HG02884 (cell line): ENCODE measurements at regions not wholly inside any gene's neighbourhood (a gene's known extent, or its start where the extent isn't known, plus 50 kb on each side); places are given as distances from the start of the nearest gene placed in this dataset.

Experiments
- ATAC-seq: cut with Tn5 transposase; IDR thresholded peaks from one replicate; pipeline ENCODE4 v1.9.1; 2021; ENCODE audit warnings: mild to moderate bottlenecking, moderate library complexity; ENCODE audit not compliant: unreplicated experiment

- no peak for ATAC-seq
These were observed 113.1 kb upstream of the ZNF217 start for GRCh38 chr20:53706466-53707370.

DNA sequence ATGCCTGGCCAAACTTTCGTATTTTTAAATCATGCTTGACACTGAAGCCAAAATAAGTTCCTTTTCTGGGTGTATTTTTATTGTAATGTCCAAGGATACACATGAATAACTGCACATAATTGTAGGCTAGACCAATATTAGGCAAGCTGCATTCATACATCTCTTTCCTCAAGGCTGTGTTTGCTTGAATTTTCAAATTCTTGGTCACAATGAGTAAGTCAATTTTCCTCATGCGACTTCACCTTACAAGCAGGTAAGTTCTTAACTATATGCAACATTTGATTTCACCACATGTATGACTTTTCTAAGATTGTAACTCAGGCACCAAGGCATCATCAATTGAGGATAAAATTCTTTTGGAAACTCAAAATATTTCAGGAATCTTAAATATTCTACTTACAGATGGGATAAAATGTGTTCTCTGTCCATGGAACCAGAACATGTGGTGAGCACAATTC lies 112.4 kb upstream of the ZNF217 start:
- ATAC-seq = no peak

- ATAC-seq = no peak
These were observed 109.0 kb upstream of the ZNF217 start for GRCh38 chr20:53702617-53703016.

- no peak for ATAC-seq
These were observed 106.3 kb upstream of the ZNF217 start for GRCh38 chr20:53699906-53700305.

- no peak for ATAC-seq
These were observed 105.5 kb upstream of the ZNF217 start for GRCh38 chr20:53699085-53699674.

DNA sequence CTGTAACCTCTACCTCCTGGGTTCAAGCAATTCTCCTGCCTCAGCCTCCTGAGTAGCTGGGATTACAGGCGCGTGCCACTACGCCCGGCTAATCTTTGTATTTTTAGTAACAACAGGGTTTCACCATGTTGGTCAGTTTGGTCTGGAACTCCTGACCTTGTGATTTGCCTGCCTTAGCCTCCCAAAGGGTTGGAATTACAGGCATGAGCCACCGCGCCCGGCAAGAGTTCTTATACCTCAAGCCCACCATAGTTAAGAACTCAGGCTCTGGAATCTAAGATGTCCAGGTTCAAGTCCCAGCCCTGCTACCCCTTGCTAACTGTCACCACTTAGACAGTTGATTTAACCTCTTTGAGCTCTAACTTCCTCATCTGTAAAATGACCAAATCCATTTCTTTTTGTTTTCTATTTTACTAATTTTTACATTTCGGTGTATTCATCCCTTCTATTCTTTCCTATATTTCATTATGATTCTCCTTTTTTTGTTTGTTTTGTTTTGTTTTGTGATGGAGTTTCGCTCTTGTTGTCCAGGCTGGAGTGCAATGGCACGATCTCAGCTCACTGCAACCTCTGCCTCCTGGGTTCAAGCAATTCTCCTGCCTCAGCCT lies 104.8 kb upstream of the ZNF217 start:
- no peak for ATAC-seq

DNA sequence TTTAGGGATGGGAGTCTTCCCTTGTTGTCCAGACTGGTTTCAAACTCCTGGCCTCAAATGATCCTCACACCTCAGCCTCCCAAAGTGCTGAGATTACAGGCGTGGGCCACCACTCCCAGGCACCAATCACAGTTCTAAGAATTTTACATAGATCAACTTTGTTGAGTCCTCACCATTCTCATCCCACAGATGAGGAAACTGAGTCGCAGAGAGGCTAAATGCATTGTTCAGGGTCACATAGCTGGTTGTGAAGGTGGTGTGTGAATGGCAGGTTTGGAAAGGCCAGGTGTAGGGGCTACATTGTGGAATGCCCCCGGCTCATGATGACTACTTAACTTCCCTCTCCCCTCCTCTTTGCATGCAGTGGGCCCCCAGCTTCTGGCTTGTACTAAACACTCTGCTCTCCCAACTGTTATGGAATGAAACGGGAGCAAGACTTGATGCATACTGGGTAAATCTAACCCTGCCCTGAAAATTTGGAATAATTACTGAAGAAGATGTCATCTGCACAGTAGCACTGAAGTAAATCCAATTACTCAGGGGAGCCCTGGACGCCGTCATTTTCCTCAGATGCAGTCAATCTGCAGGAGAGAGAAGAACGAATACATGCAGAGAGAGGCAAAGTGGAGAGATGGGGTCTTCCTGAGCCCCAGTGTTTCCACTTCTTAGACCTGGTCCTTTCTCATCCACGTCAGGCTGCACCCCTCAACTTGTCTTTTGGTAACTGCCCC lies 102.3 kb upstream of the ZNF217 start:
- ATAC-seq = no peak

GRCh38 chr20:53693262-53693871 lies 99.7 kb upstream of the ZNF217 start:
- ATAC-seq = no peak

DNA sequence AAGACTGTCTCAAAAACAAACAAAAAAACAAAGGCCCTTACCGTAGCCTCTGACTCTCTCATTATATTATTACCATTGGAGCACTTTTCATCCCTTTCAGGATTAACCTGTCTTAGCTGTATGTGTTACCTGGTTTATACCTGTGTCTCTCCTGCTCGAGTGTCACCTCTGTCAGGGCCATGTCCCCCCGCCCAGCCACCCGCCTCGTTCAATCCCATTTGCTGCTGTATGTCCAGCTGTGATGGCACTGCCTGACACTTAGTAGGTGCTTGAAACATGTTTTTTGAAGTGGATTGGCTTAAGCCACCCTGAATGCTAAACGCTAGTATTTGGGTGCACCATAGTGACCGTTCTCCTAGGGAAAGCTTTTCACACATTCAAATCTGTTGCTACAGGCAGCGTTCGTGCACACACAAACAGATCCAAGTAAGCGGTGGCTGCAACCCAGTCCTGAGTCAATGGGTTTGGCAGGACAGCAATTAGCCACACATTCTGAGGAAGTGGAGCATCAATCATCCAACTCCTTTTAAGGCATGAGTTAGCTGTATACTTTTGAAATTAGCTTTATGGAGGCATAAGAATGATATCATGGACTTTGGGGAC lies 98.9 kb upstream of the ZNF217 start:
- ATAC-seq = no peak

GRCh38 chr20:53691811-53692192 lies 98.2 kb upstream of the ZNF217 start:
- no peak for ATAC-seq

DNA sequence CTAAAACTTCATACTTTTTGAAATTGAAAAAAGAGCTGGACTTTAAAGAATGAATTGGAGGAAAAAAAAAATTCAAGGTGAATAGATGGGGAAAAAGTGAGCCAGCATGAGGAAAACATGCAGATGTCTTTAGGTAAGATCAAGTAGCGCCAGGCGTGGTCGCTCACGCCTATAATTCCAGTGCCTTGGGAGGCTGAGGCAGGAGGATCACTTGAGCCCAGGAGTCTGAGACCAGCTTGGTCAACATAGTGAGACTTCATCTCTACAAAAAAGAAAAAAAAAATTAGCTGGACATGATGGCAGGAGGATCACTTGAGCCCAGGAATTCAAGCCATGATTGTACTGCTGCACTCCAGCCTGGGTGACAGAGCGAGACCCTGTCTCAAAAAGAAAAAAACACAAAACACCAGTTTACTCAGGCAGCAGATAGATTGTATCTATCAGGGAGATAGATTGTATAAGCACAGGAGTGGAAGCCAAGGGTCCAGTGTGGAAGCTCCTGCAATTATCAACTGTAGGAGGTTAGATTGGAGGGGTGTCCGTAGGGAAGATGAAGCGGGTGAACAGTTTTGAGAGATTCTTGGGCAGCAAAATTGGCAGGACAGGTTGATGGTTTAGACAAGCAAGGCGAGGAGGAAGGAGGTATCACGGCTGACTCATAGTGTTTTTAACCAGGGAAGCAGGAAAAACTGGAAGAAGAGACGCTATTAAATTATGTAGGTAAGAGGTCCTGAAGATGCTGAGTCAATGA lies 97.6 kb upstream of the ZNF217 start:
- no peak for ATAC-seq

DNA sequence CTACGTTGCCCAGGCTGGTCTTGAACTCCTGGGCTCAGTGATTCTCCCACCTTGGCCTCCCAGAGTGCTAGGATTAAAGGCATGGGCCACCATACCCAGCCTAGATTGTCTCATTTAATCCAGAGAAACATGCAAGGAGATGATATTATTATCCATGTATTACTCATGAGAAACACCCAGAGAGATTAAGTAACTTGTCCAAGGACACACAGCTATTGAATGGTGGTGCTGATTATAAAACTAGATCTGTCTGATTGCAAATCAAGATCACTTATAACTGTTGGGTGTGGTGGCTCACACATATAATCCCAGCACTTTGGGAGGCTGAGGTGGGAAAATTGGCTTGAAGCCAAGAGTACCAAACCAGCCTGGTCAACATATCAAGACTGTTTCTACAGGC lies 94.4 kb upstream of the ZNF217 start:
- ATAC-seq = no peak

- no peak for ATAC-seq
These were observed 91.5 kb upstream of the ZNF217 start for GRCh38 chr20:53685070-53685595.

GRCh38 chr20:53683506-53683905 lies 89.9 kb upstream of the ZNF217 start:
- ATAC-seq = no peak

- ATAC-seq = no peak
These were observed 87.9 kb upstream of the ZNF217 start for GRCh38 chr20:53681352-53682212.

GRCh38 chr20:53679597-53680309 lies 86.1 kb upstream of the ZNF217 start:
- ATAC-seq = no peak

DNA sequence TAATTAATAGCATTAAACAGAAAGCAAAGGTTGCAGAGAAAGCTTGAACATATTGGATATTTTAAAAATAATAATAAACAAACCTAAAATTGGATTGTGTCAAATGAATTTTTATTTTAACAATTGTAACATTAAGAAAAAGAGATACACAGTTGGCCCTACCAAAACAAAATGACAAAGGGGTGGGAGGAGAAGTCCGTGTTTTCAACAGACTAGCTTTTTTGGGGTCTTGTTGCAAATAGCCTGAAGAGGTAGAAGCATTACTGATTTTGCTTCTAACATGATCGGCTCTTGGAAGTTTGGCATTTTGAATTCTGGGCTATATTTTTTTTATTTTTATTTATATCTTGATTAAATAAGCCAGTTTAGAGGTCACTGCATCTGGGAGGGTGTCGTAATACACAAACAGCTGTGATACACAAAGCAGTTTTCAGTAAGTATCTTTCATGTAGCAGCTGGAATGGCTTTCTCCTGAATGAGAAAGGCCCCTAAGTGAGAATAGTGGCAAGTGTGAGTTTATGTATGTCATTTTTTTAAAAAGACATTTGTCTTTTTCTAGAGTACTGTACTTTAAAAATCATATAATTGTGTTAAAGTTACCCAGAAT lies 85.5 kb upstream of the ZNF217 start:
- ATAC-seq = no peak
